SW480 (cell line): ENCODE measurements at regions not wholly inside any gene's neighbourhood (a gene's known extent, or its start where the extent isn't known, plus 50 kb on each side); places are given as distances from the start of the nearest gene placed in this dataset.

Experiments
- DNase-seq: peaks from one replicate; pipeline ENCODE4 v3.0.0-alpha.2; 2016; ENCODE audit warnings: low spot score

- DNase-seq = no peak
Observed at GRCh38 chr1:87225171-87225570, 103.5 kb upstream of the LMO4 start.

GRCh38 chr1:87226341-87226760 lies 102.3 kb upstream of the LMO4 start:
- DNase-seq = peak; percentile 69

GRCh38 chr1:87227651-87228050 lies 101.0 kb upstream of the LMO4 start:
- DNase-seq = no peak

- no peak for DNase-seq
Observed at GRCh38 chr1:87230501-87230900, 98.2 kb upstream of the LMO4 start.

GRCh38 chr1:87231703-87232367 lies 96.8 kb upstream of the LMO4 start:
- no peak for DNase-seq

GRCh38 chr1:87236585-87236984 lies 92.1 kb upstream of the LMO4 start:
- DNase-seq = no peak

GRCh38 chr1:87239997-87240605 lies 88.6 kb upstream of the LMO4 start:
- no peak for DNase-seq

- DNase-seq = no peak
Observed at GRCh38 chr1:87240661-87241285, 87.9 kb upstream of the LMO4 start.

GRCh38 chr1:87242445-87243185 lies 86.1 kb upstream of the LMO4 start:
- no peak for DNase-seq

GRCh38 chr1:87243573-87243972 lies 85.1 kb upstream of the LMO4 start:
- DNase-seq = no peak

- DNase-seq = no peak
Observed at GRCh38 chr1:87246436-87246835, 82.2 kb upstream of the LMO4 start.

- DNase-seq = peak; percentile 13
Observed at GRCh38 chr1:87249803-87250202, 78.9 kb upstream of the LMO4 start.

GRCh38 chr1:87250336-87250735 lies 78.3 kb upstream of the LMO4 start:
- DNase-seq = no peak

GRCh38 chr1:87252406-87252805 lies 76.3 kb upstream of the LMO4 start:
- no peak for DNase-seq

GRCh38 chr1:87262688-87263087 lies 66.0 kb upstream of the LMO4 start:
- DNase-seq = no peak

GRCh38 chr1:87263281-87263680 lies 65.4 kb upstream of the LMO4 start:
- no peak for DNase-seq

- DNase-seq = no peak
Observed at GRCh38 chr1:87263785-87264184, 64.9 kb upstream of the LMO4 start.

- DNase-seq = no peak
Observed at GRCh38 chr1:87264976-87265375, 63.7 kb upstream of the LMO4 start.

- DNase-seq = no peak
Observed at GRCh38 chr1:87265786-87266185, 62.9 kb upstream of the LMO4 start.

GRCh38 chr1:87268111-87268510 lies 60.6 kb upstream of the LMO4 start:
- DNase-seq = no peak

- no peak for DNase-seq
Observed at GRCh38 chr1:87269921-87270320, 58.8 kb upstream of the LMO4 start.

- no peak for DNase-seq
Observed at GRCh38 chr1:87273291-87273690, 55.4 kb upstream of the LMO4 start.

- no peak for DNase-seq
Observed at GRCh38 chr1:87274851-87275250, 53.8 kb upstream of the LMO4 start.
